ENCODE measurements at regions not wholly inside any gene's neighbourhood (a gene's known extent, or its start where the extent isn't known, plus 50 kb on each side); places are given as distances from the start of the nearest gene placed in this dataset.
"Not testable (repeated sequence)": the region's sequence is repeated elsewhere in the genome, so short reads cannot be mapped to it uniquely, and the experiment has no call there.

DNA sequence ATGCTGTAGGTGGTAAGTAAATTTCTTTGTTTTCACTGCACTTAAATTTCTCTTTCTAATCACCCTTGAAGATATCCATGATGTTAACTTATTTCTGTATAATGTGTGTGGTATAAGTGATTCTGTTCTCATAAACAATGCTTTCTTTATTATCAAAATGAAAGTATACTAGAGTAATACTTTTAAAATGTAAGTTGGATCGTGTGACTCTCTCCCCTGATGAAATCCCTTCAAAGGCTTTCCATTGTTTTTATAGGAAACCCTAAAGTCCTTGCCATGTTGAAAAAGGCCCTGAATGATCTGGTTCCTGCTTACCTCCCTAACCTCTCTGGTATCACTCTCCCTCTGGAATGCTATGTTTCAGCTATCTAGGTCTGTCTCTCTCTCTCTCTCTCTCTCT, 191.1 kb upstream of the LHX8 start:
- no peak for DNase-seq (ENCODE audit: low spot score)
- TF ChIP-seq ZNF671 (CRISPR knock-in tag; IDR thresholded peaks at IDR 0.05) = no peak
- TF ChIP-seq, protein P1, sequence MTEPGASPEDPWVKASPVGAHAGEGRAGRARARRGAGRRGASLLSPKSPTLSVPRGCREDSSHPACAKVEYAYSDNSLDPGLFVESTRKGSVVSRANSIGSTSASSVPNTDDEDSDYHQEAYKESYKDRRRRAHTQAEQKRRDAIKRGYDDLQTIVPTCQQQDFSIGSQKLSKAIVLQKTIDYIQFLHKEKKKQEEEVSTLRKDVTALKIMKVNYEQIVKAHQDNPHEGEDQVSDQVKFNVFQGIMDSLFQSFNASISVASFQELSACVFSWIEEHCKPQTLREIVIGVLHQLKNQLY (CRISPR knock-in tag; IDR thresholded peaks at IDR 0.05) = no peak
- TF ChIP-seq, protein P2, sequence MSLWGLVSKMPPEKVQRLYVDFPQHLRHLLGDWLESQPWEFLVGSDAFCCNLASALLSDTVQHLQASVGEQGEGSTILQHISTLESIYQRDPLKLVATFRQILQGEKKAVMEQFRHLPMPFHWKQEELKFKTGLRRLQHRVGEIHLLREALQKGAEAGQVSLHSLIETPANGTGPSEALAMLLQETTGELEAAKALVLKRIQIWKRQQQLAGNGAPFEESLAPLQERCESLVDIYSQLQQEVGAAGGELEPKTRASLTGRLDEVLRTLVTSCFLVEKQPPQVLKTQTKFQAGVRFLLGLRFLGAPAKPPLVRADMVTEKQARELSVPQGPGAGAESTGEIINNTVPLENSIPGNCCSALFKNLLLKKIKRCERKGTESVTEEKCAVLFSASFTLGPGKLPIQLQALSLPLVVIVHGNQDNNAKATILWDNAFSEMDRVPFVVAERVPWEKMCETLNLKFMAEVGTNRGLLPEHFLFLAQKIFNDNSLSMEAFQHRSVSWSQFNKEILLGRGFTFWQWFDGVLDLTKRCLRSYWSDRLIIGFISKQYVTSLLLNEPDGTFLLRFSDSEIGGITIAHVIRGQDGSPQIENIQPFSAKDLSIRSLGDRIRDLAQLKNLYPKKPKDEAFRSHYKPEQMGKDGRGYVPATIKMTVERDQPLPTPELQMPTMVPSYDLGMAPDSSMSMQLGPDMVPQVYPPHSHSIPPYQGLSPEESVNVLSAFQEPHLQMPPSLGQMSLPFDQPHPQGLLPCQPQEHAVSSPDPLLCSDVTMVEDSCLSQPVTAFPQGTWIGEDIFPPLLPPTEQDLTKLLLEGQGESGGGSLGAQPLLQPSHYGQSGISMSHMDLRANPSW (CRISPR knock-in tag; conservative IDR thresholded peaks at IDR 0.05; ENCODE audit: low read depth) = no peak
- TF ChIP-seq, protein P3, sequence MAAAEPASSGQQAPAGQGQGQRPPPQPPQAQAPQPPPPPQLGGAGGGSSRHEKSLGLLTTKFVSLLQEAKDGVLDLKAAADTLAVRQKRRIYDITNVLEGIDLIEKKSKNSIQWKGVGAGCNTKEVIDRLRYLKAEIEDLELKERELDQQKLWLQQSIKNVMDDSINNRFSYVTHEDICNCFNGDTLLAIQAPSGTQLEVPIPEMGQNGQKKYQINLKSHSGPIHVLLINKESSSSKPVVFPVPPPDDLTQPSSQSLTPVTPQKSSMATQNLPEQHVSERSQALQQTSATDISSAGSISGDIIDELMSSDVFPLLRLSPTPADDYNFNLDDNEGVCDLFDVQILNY (CRISPR knock-in tag; IDR thresholded peaks at IDR 0.05) = no peak
- no peak for TF ChIP-seq IRF2 (CRISPR knock-in tag; IDR thresholded peaks at IDR 0.05; ENCODE audit: borderline replicate concordance, low read depth)
- TF ChIP-seq, protein P4, sequence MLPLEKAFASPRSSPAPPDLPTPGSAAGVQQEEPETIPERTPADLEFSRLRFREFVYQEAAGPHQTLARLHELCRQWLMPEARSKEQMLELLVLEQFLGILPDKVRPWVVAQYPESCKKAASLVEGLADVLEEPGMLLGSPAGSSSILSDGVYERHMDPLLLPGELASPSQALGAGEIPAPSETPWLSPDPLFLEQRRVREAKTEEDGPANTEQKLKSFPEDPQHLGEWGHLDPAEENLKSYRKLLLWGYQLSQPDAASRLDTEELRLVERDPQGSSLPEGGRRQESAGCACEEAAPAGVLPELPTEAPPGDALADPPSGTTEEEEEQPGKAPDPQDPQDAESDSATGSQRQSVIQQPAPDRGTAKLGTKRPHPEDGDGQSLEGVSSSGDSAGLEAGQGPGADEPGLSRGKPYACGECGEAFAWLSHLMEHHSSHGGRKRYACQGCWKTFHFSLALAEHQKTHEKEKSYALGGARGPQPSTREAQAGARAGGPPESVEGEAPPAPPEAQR (CRISPR knock-in tag; IDR thresholded peaks at IDR 0.05) = no peak
- no peak for TF ChIP-seq SMAD4 (CRISPR knock-in tag; IDR thresholded peaks at IDR 0.05)
- ChIA-PET CTCF (no interaction called here), POLR2A (no interaction called here)
- Mint-ChIP-seq H3K27me3 (ENCODE audit: low read depth) (no peaks in the 10 kb centered on the region), H3K36me3 (no peaks in the 10 kb centered on the region), H3K4me3 (no peak overlapping the region), H3K4me1 (no peaks in the 10 kb centered on the region), H3K9me3 (peaks cover 6% of the 10 kb centered on the region; the same call in 1 of the 2 replicates), H3K27ac (no peak overlapping the region)
- ATAC-seq = no peak

DNA sequence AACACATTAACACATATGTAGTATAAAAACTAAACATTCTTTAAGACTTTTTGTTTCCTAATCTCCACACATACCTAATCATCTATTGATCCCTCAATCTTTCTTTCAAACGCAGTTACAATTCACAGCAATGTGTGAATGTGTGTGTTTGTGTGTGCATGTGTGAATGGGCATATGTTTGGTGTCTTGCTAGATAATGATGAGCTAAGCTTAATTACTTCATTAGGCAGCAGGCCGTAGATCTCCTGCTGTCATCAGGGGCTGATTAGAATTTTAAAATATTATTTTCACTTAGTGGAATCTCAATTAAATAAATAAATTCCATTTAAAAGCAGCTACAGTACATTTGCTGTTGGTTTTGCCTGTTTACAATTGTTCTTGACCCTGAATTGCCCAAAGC, 187.8 kb upstream of the LHX8 start:
- CTCF ChIA-PET = interaction anchor here (1.0 kb wide), 1 partner anchor 174 kb away, joined by 3 read pairs; no protein-coding TSS in a partner anchor
- no peak overlapping the region for H3K4me3 Mint-ChIP-seq

DNA sequence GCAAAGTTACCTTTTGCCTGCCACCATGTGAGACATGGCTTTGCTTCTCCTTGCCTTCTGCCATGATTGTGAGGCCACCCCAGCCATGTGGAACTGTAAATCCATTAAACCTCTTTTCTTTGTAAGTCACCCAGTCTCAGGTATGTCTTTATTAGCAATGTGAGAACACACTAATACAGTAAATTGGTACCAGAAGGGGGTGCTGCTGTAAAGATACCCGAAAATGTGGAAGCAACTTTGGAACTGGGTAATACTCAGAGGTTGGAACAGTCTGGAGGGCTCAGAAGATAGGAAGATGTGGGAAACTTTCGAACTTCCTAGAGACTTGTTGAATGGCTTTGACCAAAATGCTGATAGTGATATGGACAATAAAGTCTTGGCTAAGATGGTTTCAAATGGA, 184.8 kb upstream of the LHX8 start:
- H3K27ac Mint-ChIP-seq; H3K4me1 Mint-ChIP-seq; DNase-seq (ENCODE audit: low spot score); H3K36me3 Mint-ChIP-seq; CTCF ChIA-PET; POLR2A ChIA-PET; H3K27me3 Mint-ChIP-seq (ENCODE audit: low read depth); ATAC-seq; H3K4me3 Mint-ChIP-seq: not testable (repeated sequence)
- H3K9me3 Mint-ChIP-seq = peaks cover 10% of the 10 kb centered on the region

More for the DNA sequence above, 187.8 kb upstream of the LHX8 start:
- Mint-ChIP-seq H3K4me1 (no peaks in the 10 kb centered on the region), H3K27ac (no peak overlapping the region), H3K36me3 (no peaks in the 10 kb centered on the region), H3K27me3 (ENCODE audit: low read depth) (no peaks in the 10 kb centered on the region), H3K9me3 (peaks cover 11% of the 10 kb centered on the region)
- POLR2A ChIA-PET = no interaction called here
- DNase-seq (ENCODE audit: low spot score) (no peak), ATAC-seq (no peak)
- TF ChIP-seq IRF2 (CRISPR knock-in tag; IDR thresholded peaks at IDR 0.05; ENCODE audit: borderline replicate concordance, low read depth) = no peak
- TF ChIP-seq, protein P5, sequence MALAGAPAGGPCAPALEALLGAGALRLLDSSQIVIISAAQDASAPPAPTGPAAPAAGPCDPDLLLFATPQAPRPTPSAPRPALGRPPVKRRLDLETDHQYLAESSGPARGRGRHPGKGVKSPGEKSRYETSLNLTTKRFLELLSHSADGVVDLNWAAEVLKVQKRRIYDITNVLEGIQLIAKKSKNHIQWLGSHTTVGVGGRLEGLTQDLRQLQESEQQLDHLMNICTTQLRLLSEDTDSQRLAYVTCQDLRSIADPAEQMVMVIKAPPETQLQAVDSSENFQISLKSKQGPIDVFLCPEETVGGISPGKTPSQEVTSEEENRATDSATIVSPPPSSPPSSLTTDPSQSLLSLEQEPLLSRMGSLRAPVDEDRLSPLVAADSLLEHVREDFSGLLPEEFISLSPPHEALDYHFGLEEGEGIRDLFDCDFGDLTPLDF (CRISPR knock-in tag; IDR thresholded peaks at IDR 0.05) = no peak
- TF ChIP-seq, protein P6, sequence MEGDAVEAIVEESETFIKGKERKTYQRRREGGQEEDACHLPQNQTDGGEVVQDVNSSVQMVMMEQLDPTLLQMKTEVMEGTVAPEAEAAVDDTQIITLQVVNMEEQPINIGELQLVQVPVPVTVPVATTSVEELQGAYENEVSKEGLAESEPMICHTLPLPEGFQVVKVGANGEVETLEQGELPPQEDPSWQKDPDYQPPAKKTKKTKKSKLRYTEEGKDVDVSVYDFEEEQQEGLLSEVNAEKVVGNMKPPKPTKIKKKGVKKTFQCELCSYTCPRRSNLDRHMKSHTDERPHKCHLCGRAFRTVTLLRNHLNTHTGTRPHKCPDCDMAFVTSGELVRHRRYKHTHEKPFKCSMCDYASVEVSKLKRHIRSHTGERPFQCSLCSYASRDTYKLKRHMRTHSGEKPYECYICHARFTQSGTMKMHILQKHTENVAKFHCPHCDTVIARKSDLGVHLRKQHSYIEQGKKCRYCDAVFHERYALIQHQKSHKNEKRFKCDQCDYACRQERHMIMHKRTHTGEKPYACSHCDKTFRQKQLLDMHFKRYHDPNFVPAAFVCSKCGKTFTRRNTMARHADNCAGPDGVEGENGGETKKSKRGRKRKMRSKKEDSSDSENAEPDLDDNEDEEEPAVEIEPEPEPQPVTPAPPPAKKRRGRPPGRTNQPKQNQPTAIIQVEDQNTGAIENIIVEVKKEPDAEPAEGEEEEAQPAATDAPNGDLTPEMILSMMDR (IDR thresholded peaks at IDR 0.05) = no peak
- no peak for TF ChIP-seq GABPB1 (CRISPR knock-in tag; IDR thresholded peaks at IDR 0.05)
- no peak for TF ChIP-seq GTF2I (CRISPR knock-in tag; conservative IDR thresholded peaks at IDR 0.05)

DNA sequence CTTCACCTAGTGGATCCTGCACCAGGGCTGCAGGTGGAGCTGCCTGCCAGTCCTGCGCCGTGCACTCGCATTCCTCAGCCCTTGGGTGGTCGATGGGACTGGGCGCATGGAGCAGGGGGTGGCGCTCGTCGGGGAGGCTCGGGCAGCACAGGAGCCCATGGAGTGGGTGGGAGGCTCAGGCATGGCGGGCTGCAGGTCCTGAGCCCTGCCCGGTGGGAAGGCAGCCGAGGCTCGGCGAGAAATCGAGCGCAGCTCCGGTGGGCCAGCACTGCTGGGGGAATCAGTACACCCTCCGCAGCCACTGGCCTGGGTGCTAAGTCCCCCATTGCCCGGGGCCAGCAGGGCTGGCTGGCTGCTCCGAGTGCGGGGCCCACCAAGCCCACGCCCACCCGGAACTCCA, 182.2 kb upstream of the LHX8 start:
- H3K27me3 Mint-ChIP-seq (ENCODE audit: low read depth); H3K4me1 Mint-ChIP-seq; ATAC-seq; DNase-seq (ENCODE audit: low spot score); H3K4me3 Mint-ChIP-seq; H3K36me3 Mint-ChIP-seq; CTCF ChIA-PET; H3K27ac Mint-ChIP-seq: not testable (repeated sequence)
- POLR2A ChIA-PET = interaction anchor here (0.6 kb wide), 1 partner anchor 930 kb away, joined by 4 read pairs; no protein-coding TSS in a partner anchor
- H3K9me3 Mint-ChIP-seq = peaks cover 10% of the 10 kb centered on the region

Measured in WTC11 (cell line).